ENCODE measurements at regions not wholly inside any gene's neighbourhood (a gene's known extent, or its start where the extent isn't known, plus 50 kb on each side); places are given as distances from the start of the nearest gene placed in this dataset.

- Histone ChIP-seq H3K36me3 (no peaks in the 10 kb centered on the region), H3K27me3 (no peaks in the 10 kb centered on the region), H3K9me3 (no peaks in the 10 kb centered on the region), H3K4me3 (no peak overlapping the region)
- no peak for DNase-seq
Measured at GRCh38 chr17:5635949-5636348, 51.6 kb upstream of the NLRP1 start.

- H3K9me3 ChIP-seq = no peaks in the 10 kb centered on the region
- no peaks in the 10 kb centered on the region for H3K27me3 ChIP-seq
- no peak overlapping the region for H3K4me3 ChIP-seq
- no peaks in the 10 kb centered on the region for H3K36me3 ChIP-seq
- no peak for DNase-seq
Measured at GRCh38 chr17:5638596-5638995, 54.3 kb upstream of the NLRP1 start.

GRCh38 chr17:5640726-5641125 lies 56.4 kb upstream of the NLRP1 start:
- DNase-seq = no peak
- no peaks in the 10 kb centered on the region for H3K9me3 ChIP-seq

GRCh38 chr17:5642752-5643151 lies 58.4 kb upstream of the NLRP1 start:
- DNase-seq = no peak
- H3K36me3 ChIP-seq = no peaks in the 10 kb centered on the region
- no peak overlapping the region for H3K4me3 ChIP-seq
- no peaks in the 10 kb centered on the region for H3K27me3 ChIP-seq
- no peaks in the 10 kb centered on the region for H3K9me3 ChIP-seq

More at GRCh38 chr17:5640726-5641125, 56.4 kb upstream of the NLRP1 start:
- Histone ChIP-seq H3K36me3 (no peaks in the 10 kb centered on the region), H3K27me3 (no peaks in the 10 kb centered on the region), H3K4me3 (no peak overlapping the region)

- DNase-seq = no peak
- Histone ChIP-seq H3K9me3 (no peaks in the 10 kb centered on the region), H3K4me3 (no peak overlapping the region), H3K36me3 (no peaks in the 10 kb centered on the region), H3K27me3 (no peaks in the 10 kb centered on the region)
Measured at GRCh38 chr17:5644065-5644464, 59.8 kb upstream of the NLRP1 start.

- Histone ChIP-seq H3K27me3 (no peaks in the 10 kb centered on the region), H3K36me3 (no peaks in the 10 kb centered on the region), H3K9me3 (no peaks in the 10 kb centered on the region), H3K4me3 (no peak overlapping the region)
- no peak for DNase-seq
Measured at GRCh38 chr17:5651348-5651747, 67.0 kb upstream of the NLRP1 start.

- Histone ChIP-seq H3K9me3 (no peaks in the 10 kb centered on the region), H3K4me3 (no peak overlapping the region), H3K27me3 (no peaks in the 10 kb centered on the region), H3K36me3 (no peaks in the 10 kb centered on the region)
- no peak for DNase-seq
Measured at GRCh38 chr17:5661491-5662125, 77.3 kb upstream of the NLRP1 start.

GRCh38 chr17:5662409-5663085 lies 78.2 kb upstream of the NLRP1 start:
- Histone ChIP-seq H3K4me3 (no peak overlapping the region), H3K9me3 (no peaks in the 10 kb centered on the region), H3K36me3 (no peaks in the 10 kb centered on the region), H3K27me3 (no peaks in the 10 kb centered on the region)
- DNase-seq = no peak

- Histone ChIP-seq H3K36me3 (no peaks in the 10 kb centered on the region), H3K27me3 (no peaks in the 10 kb centered on the region), H3K9me3 (no peaks in the 10 kb centered on the region), H3K4me3 (no peak overlapping the region)
- peak; percentile 4 for DNase-seq
Measured at GRCh38 chr17:5665164-5665563, 80.9 kb upstream of the NLRP1 start.

GRCh38 chr17:5667871-5668270 lies 83.6 kb upstream of the NLRP1 start:
- Histone ChIP-seq H3K9me3 (no peaks in the 10 kb centered on the region), H3K27me3 (no peaks in the 10 kb centered on the region), H3K36me3 (no peaks in the 10 kb centered on the region), H3K4me3 (no peak overlapping the region)
- peak; percentile 6 for DNase-seq

GRCh38 chr17:5668557-5669138 lies 84.3 kb upstream of the NLRP1 start:
- Histone ChIP-seq H3K9me3 (no peaks in the 10 kb centered on the region), H3K4me3 (no peak overlapping the region), H3K36me3 (no peaks in the 10 kb centered on the region), H3K27me3 (no peaks in the 10 kb centered on the region)
- DNase-seq = no peak

GRCh38 chr17:5669191-5669590 lies 84.9 kb upstream of the NLRP1 start:
- no peaks in the 10 kb centered on the region for H3K36me3 ChIP-seq
- no peaks in the 10 kb centered on the region for H3K27me3 ChIP-seq
- no peaks in the 10 kb centered on the region for H3K9me3 ChIP-seq
- no peak overlapping the region for H3K4me3 ChIP-seq
- no peak for DNase-seq

- DNase-seq = no peak
- Histone ChIP-seq H3K4me3 (no peak overlapping the region), H3K27me3 (no peaks in the 10 kb centered on the region), H3K36me3 (no peaks in the 10 kb centered on the region), H3K9me3 (no peaks in the 10 kb centered on the region)
Measured at GRCh38 chr17:5672141-5672540, 87.8 kb upstream of the NLRP1 start.

GRCh38 chr17:5672815-5673430 lies 88.6 kb upstream of the NLRP1 start:
- no peak for DNase-seq
- no peak overlapping the region for H3K4me3 ChIP-seq
- H3K36me3 ChIP-seq = no peaks in the 10 kb centered on the region
- no peaks in the 10 kb centered on the region for H3K9me3 ChIP-seq
- H3K27me3 ChIP-seq = no peaks in the 10 kb centered on the region

GRCh38 chr17:5675625-5676421 lies 91.5 kb upstream of the NLRP1 start:
- DNase-seq = no peak
- H3K9me3 ChIP-seq = no peaks in the 10 kb centered on the region
- no peaks in the 10 kb centered on the region for H3K36me3 ChIP-seq
- H3K4me3 ChIP-seq = no peak overlapping the region
- no peaks in the 10 kb centered on the region for H3K27me3 ChIP-seq

- DNase-seq = no peak
- Histone ChIP-seq H3K36me3 (no peaks in the 10 kb centered on the region), H3K27me3 (no peaks in the 10 kb centered on the region; the same call in 1 of the 2 replicates), H3K9me3 (no peaks in the 10 kb centered on the region), H3K4me3 (no peak overlapping the region)
Measured at GRCh38 chr17:5677620-5678019, 93.3 kb upstream of the NLRP1 start.

- H3K27me3 ChIP-seq = no peaks in the 10 kb centered on the region; the same call in 1 of the 2 replicates
Measured at GRCh38 chr17:5678171-5678570, 93.9 kb upstream of the NLRP1 start.

More at GRCh38 chr17:5678171-5678570, 93.9 kb upstream of the NLRP1 start:
- no peak for DNase-seq
- Histone ChIP-seq H3K4me3 (no peak overlapping the region), H3K9me3 (no peaks in the 10 kb centered on the region), H3K36me3 (no peaks in the 10 kb centered on the region)

All from MG63 (cell line).